ENCODE measurements at regions not wholly inside any gene's neighbourhood (a gene's known extent, or its start where the extent isn't known, plus 50 kb on each side); places are given as distances from the start of the nearest gene placed in this dataset.
"Not testable (repeated sequence)": the region's sequence is repeated elsewhere in the genome, so short reads cannot be mapped to it uniquely, and the experiment has no call there.

- POLR2A ChIA-PET; DNase-seq; H3K27me3 Mint-ChIP-seq; H3K36me3 Mint-ChIP-seq (ENCODE audit: low read depth); H3K27ac Mint-ChIP-seq; CTCF ChIA-PET; H3K4me1 Mint-ChIP-seq; H3K4me3 Mint-ChIP-seq: not testable (repeated sequence)
- peaks cover 10% of the 10 kb centered on the region for H3K9me3 Mint-ChIP-seq
These were observed 108.3 kb upstream of the FOXD4L5 start for GRCh38 chr9:65393111-65393810.

DNA sequence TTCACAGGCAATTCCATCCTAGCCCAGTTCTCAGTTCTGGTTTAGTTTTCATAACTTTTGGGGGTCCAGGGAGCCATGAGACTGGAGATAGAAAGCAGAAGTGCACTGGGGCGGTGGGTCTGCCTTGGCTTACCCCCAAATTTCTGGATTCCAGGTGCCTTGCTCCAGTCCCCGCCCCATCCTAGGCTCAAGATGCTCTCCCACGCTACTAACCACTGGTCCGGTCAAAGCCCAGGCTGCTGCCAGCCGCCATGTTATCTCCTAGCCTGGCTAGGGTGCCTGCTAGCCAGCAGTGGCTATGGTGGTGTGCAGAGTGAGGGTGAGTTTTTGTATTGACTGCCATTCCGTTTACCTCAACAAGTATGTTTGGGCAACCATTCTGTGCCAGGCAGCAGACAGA lies 107.6 kb upstream of the FOXD4L5 start:
- CTCF ChIA-PET; H3K27me3 Mint-ChIP-seq; H3K4me3 Mint-ChIP-seq; H3K27ac Mint-ChIP-seq; H3K4me1 Mint-ChIP-seq; DNase-seq; H3K9me3 Mint-ChIP-seq; POLR2A ChIA-PET; H3K36me3 Mint-ChIP-seq (ENCODE audit: low read depth): not testable (repeated sequence)

- H3K4me1 Mint-ChIP-seq, result not testable (repeated sequence)
These were observed 104.7 kb upstream of the FOXD4L5 start for GRCh38 chr9:65389710-65390109.

DNA sequence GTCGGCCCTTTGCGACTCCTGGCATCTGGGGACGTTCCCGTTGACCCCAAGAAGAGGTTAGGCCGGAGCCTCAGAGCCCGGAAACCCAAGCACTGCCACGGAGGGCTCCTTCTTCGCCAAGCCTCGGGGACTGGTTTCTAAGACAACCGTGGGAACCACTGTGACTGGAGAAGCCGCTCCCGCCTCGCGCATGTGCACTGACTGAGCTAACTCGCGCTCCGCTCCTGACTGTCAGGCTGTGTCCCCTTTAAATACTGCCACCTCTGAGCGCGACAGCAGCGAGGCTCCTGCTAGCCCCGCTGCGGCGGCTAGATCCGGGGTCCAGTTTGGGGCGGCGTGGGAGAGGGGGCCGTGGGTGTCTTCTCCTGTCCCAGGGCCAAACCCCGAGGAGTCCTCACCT lies 104.2 kb upstream of the FOXD4L5 start:
- H3K4me1 Mint-ChIP-seq; POLR2A ChIA-PET; H3K4me3 Mint-ChIP-seq; H3K27me3 Mint-ChIP-seq; DNase-seq; H3K27ac Mint-ChIP-seq; H3K9me3 Mint-ChIP-seq; H3K36me3 Mint-ChIP-seq (ENCODE audit: low read depth); CTCF ChIA-PET: not testable (repeated sequence)

More at GRCh38 chr9:65389710-65390109, 104.7 kb upstream of the FOXD4L5 start:
- DNase-seq; POLR2A ChIA-PET; H3K27ac Mint-ChIP-seq; H3K27me3 Mint-ChIP-seq; H3K9me3 Mint-ChIP-seq; H3K4me3 Mint-ChIP-seq; CTCF ChIA-PET; H3K36me3 Mint-ChIP-seq (ENCODE audit: low read depth): not testable (repeated sequence)

GRCh38 chr9:65386699-65387098 lies 101.7 kb upstream of the FOXD4L5 start:
- H3K27me3 Mint-ChIP-seq; POLR2A ChIA-PET; H3K4me3 Mint-ChIP-seq; CTCF ChIA-PET; H3K36me3 Mint-ChIP-seq (ENCODE audit: low read depth); H3K4me1 Mint-ChIP-seq; H3K27ac Mint-ChIP-seq: not testable (repeated sequence)
- peaks cover 14% of the 10 kb centered on the region for H3K9me3 Mint-ChIP-seq
- peak; percentile 78 for DNase-seq

- H3K27me3 Mint-ChIP-seq; H3K4me3 Mint-ChIP-seq; DNase-seq; H3K4me1 Mint-ChIP-seq; H3K27ac Mint-ChIP-seq; CTCF ChIA-PET; POLR2A ChIA-PET; H3K36me3 Mint-ChIP-seq (ENCODE audit: low read depth): not testable (repeated sequence)
- peaks cover 14% of the 10 kb centered on the region for H3K9me3 Mint-ChIP-seq
These were observed 101.2 kb upstream of the FOXD4L5 start for GRCh38 chr9:65386191-65386590.

- H3K27ac Mint-ChIP-seq; H3K4me1 Mint-ChIP-seq; H3K36me3 Mint-ChIP-seq (ENCODE audit: low read depth); CTCF ChIA-PET; H3K27me3 Mint-ChIP-seq; POLR2A ChIA-PET; H3K4me3 Mint-ChIP-seq; DNase-seq: not testable (repeated sequence)
- H3K9me3 Mint-ChIP-seq, result peaks cover 14% of the 10 kb centered on the region
These were observed 100.6 kb upstream of the FOXD4L5 start for GRCh38 chr9:65385655-65386024.

GRCh38 chr9:65384759-65385654 lies 100.0 kb upstream of the FOXD4L5 start:
- CTCF ChIA-PET; H3K4me3 Mint-ChIP-seq; POLR2A ChIA-PET; H3K36me3 Mint-ChIP-seq (ENCODE audit: low read depth); H3K27ac Mint-ChIP-seq; H3K4me1 Mint-ChIP-seq; H3K27me3 Mint-ChIP-seq; DNase-seq: not testable (repeated sequence)
- peaks cover 14% of the 10 kb centered on the region for H3K9me3 Mint-ChIP-seq

- H3K27me3 Mint-ChIP-seq; H3K27ac Mint-ChIP-seq; POLR2A ChIA-PET; H3K4me1 Mint-ChIP-seq; DNase-seq; H3K4me3 Mint-ChIP-seq; H3K36me3 Mint-ChIP-seq (ENCODE audit: low read depth); CTCF ChIA-PET: not testable (repeated sequence)
- peaks cover 11% of the 10 kb centered on the region for H3K9me3 Mint-ChIP-seq
These were observed 99.1 kb upstream of the FOXD4L5 start for GRCh38 chr9:65384066-65384465.

DNA sequence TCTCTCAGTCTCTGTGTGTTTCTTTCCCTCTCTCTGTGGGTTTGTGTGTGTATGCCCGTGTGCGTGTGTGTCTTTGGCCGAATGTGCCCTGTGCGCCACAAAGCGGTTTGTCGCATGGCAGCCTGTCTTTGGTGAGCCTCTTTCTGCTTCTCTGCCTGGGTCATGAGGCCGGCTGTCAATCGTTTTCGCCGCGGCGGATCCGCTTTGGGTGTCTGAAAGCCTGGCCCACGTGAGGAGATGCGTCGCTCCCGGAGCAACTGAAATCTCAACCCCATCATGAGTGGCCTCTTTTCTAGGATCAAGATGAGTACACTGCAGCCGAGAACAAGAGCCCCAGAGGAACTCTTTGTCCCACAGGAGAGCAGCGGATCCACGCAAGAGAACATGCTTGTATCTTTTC lies 98.6 kb upstream of the FOXD4L5 start:
- H3K27ac Mint-ChIP-seq; H3K36me3 Mint-ChIP-seq (ENCODE audit: low read depth); DNase-seq; CTCF ChIA-PET; H3K27me3 Mint-ChIP-seq; POLR2A ChIA-PET; H3K4me1 Mint-ChIP-seq; H3K4me3 Mint-ChIP-seq: not testable (repeated sequence)
- peaks cover 10% of the 10 kb centered on the region for H3K9me3 Mint-ChIP-seq

DNA sequence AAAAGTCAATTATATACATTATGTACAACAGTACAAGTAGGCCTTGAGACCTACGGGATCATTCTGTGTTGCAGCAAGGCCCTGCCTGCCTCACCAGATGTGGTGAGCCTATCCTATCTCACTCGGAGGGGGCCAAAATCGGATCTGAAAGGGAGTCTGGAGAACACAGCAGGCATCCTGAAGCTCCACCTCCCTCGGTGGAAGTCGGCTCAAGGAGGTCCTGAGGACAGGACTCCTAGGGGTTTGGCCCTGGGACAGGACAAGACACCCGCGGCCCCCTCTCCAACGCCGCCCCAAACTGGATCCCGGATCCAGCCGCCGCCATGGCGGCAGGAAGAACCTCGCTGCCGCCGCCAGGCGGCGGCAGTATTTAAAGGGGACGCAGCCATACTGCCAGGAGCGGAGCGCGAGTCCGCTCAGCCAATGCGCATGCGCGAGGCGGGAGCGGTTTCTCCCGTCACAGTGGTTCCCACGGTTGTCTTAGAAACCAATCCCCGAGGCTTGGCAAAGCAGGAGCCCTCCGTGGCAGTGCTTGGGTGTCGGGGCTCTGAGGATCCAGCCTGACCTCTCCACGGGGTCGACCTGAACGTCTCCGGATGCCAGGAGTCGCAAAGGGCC lies 97.8 kb upstream of the FOXD4L5 start:
- DNase-seq; H3K4me3 Mint-ChIP-seq; POLR2A ChIA-PET; H3K27ac Mint-ChIP-seq; H3K4me1 Mint-ChIP-seq; CTCF ChIA-PET; H3K36me3 Mint-ChIP-seq (ENCODE audit: low read depth); H3K27me3 Mint-ChIP-seq; H3K9me3 Mint-ChIP-seq: not testable (repeated sequence)

All from activated CD4-positive, alpha-beta T cell treated with anti-CD3 and anti-CD28 coated beads, Interleukin-2, amount 10 ng/mL, durations not matched to agents 7 days and 5 days (primary cell).